ENCODE measurements at regions not wholly inside any gene's neighbourhood (a gene's known extent, or its start where the extent isn't known, plus 50 kb on each side); places are given as distances from the start of the nearest gene placed in this dataset.

GRCh38 chr13:37427843-37428494, 170.6 kb downstream of the POSTN start:
- no peaks in the 10 kb centered on the region for H3K36me3 Mint-ChIP-seq (ENCODE audit: low read depth)
- H3K27me3 Mint-ChIP-seq, result no peaks in the 10 kb centered on the region
- no peak overlapping the region for H3K4me3 Mint-ChIP-seq
- DNase-seq, result no peak
- H3K4me1 Mint-ChIP-seq, result no peaks in the 10 kb centered on the region
- intact Hi-C loops (cut with DNase I, micrococcal nuclease), result no loop called here
- ChIA-PET POLR2A (no interaction called here), CTCF (interaction anchor here (0.8 kb wide), 1 partner anchor 22 kb away, joined by 3 read pairs; no protein-coding TSS in a partner anchor)
- peaks cover 5% of the 10 kb centered on the region for H3K9me3 Mint-ChIP-seq (ENCODE audit: low read depth)
- ATAC-seq, result no peak
- H3K27ac Mint-ChIP-seq, result no peak overlapping the region

- H3K4me3 Mint-ChIP-seq, result no peak overlapping the region
- ChIA-PET POLR2A (no interaction called here), CTCF (interaction anchor here (0.7 kb wide), 1 partner anchor 117 kb away, joined by 4 read pairs; no protein-coding TSS in a partner anchor)
- DNase-seq (no peak), ATAC-seq (no peak)
- intact Hi-C loops (cut with DNase I, micrococcal nuclease), result no loop called here
- no peaks in the 10 kb centered on the region for H3K4me1 Mint-ChIP-seq
- no peak overlapping the region for H3K27ac Mint-ChIP-seq
- no peaks in the 10 kb centered on the region for H3K36me3 Mint-ChIP-seq (ENCODE audit: low read depth)
- peaks cover 6% of the 10 kb centered on the region for H3K27me3 Mint-ChIP-seq
- peaks cover 4% of the 10 kb centered on the region for H3K9me3 Mint-ChIP-seq (ENCODE audit: low read depth)
Measured at GRCh38 chr13:37418490-37418889, 180.1 kb downstream of the POSTN start.

GRCh38 chr13:37417060-37417441, 181.5 kb downstream of the POSTN start:
- Mint-ChIP-seq H3K27ac (no peak overlapping the region), H3K4me3 (no peak overlapping the region), H3K9me3 (ENCODE audit: low read depth) (peaks cover 4% of the 10 kb centered on the region), H3K4me1 (no peaks in the 10 kb centered on the region), H3K36me3 (ENCODE audit: low read depth) (no peaks in the 10 kb centered on the region), H3K27me3 (peaks cover 6% of the 10 kb centered on the region)
- no peak for ATAC-seq
- intact Hi-C loops (cut with DNase I, micrococcal nuclease), result no loop called here
- no peak for DNase-seq
- CTCF ChIA-PET, result no interaction called here
- POLR2A ChIA-PET, result no interaction called here

- POLR2A ChIA-PET, result no interaction called here
- Mint-ChIP-seq H3K4me1 (no peaks in the 10 kb centered on the region), H3K36me3 (ENCODE audit: low read depth) (no peaks in the 10 kb centered on the region), H3K9me3 (ENCODE audit: low read depth) (peaks cover 2% of the 10 kb centered on the region), H3K4me3 (no peak overlapping the region), H3K27ac (no peak overlapping the region), H3K27me3 (peaks cover 6% of the 10 kb centered on the region)
- intact Hi-C loops (cut with DNase I, micrococcal nuclease), result no loop called here
- DNase-seq, result no peak
- CTCF ChIA-PET, result no interaction called here
- ATAC-seq, result no peak
Measured at GRCh38 chr13:37416291-37417059, 182.1 kb downstream of the POSTN start.

- Mint-ChIP-seq H3K9me3 (ENCODE audit: low read depth) (no peaks in the 10 kb centered on the region), H3K36me3 (ENCODE audit: low read depth) (no peaks in the 10 kb centered on the region), H3K4me1 (no peaks in the 10 kb centered on the region), H3K27me3 (peaks cover 3% of the 10 kb centered on the region), H3K27ac (no peak overlapping the region), H3K4me3 (no peak overlapping the region)
- intact Hi-C loops (cut with DNase I, micrococcal nuclease), result no loop called here
- POLR2A ChIA-PET, result no interaction called here
- CTCF ChIA-PET, result no interaction called here
- DNase-seq (no peak), ATAC-seq (no peak)
Measured at GRCh38 chr13:37413161-37413560, 185.4 kb downstream of the POSTN start.

- Mint-ChIP-seq H3K4me3 (no peak overlapping the region), H3K27me3 (peaks cover under 1% of the 10 kb centered on the region), H3K9me3 (ENCODE audit: low read depth) (no peaks in the 10 kb centered on the region), H3K4me1 (no peaks in the 10 kb centered on the region), H3K36me3 (ENCODE audit: low read depth) (no peaks in the 10 kb centered on the region), H3K27ac (no peak overlapping the region)
- intact Hi-C loops (cut with DNase I, micrococcal nuclease), result no loop called here
- DNase-seq, result no peak
- CTCF ChIA-PET, result no interaction called here
- no peak for ATAC-seq
- POLR2A ChIA-PET, result no interaction called here
Measured at GRCh38 chr13:37412241-37412921, 186.2 kb downstream of the POSTN start.

- Mint-ChIP-seq H3K4me3 (no peak overlapping the region), H3K27me3 (no peaks in the 10 kb centered on the region), H3K4me1 (no peaks in the 10 kb centered on the region), H3K36me3 (ENCODE audit: low read depth) (no peaks in the 10 kb centered on the region), H3K27ac (no peak overlapping the region), H3K9me3 (ENCODE audit: low read depth) (peaks cover 3% of the 10 kb centered on the region)
- CTCF ChIA-PET, result no interaction called here
- ATAC-seq, result no peak
- intact Hi-C loops (cut with DNase I, micrococcal nuclease), result no loop called here
- POLR2A ChIA-PET, result no interaction called here
- DNase-seq, result no peak
Measured at GRCh38 chr13:37410316-37410715, 188.3 kb downstream of the POSTN start.

GRCh38 chr13:37409756-37410155, 188.8 kb downstream of the POSTN start:
- intact Hi-C loops (cut with DNase I, micrococcal nuclease), result no loop called here
- ChIA-PET POLR2A (no interaction called here), CTCF (no interaction called here)
- DNase-seq (no peak), ATAC-seq (no peak)
- Mint-ChIP-seq H3K36me3 (ENCODE audit: low read depth) (no peaks in the 10 kb centered on the region), H3K9me3 (ENCODE audit: low read depth) (peaks cover 3% of the 10 kb centered on the region), H3K27me3 (no peaks in the 10 kb centered on the region), H3K4me3 (no peak overlapping the region), H3K27ac (no peak overlapping the region), H3K4me1 (no peaks in the 10 kb centered on the region)

GRCh38 chr13:37407156-37407555, 191.4 kb downstream of the POSTN start:
- H3K9me3 Mint-ChIP-seq (ENCODE audit: low read depth), result peaks cover 3% of the 10 kb centered on the region

GRCh38 chr13:37406031-37406430, 192.5 kb downstream of the POSTN start:
- intact Hi-C loops (cut with DNase I, micrococcal nuclease), result no loop called here
- ChIA-PET POLR2A (no interaction called here), CTCF (interaction anchor here (1.0 kb wide), 1 partner anchor 22 kb away, joined by 3 read pairs; no protein-coding TSS in a partner anchor)
- H3K27me3 Mint-ChIP-seq, result no peaks in the 10 kb centered on the region
- no peaks in the 10 kb centered on the region for H3K4me1 Mint-ChIP-seq
- no peak overlapping the region for H3K27ac Mint-ChIP-seq
- peaks cover 5% of the 10 kb centered on the region for H3K9me3 Mint-ChIP-seq (ENCODE audit: low read depth)
- H3K4me3 Mint-ChIP-seq, result no peak overlapping the region
- no peak for DNase-seq
- H3K36me3 Mint-ChIP-seq (ENCODE audit: low read depth), result no peaks in the 10 kb centered on the region
- ATAC-seq, result no peak

More at GRCh38 chr13:37407156-37407555, 191.4 kb downstream of the POSTN start:
- no peak for ATAC-seq
- CTCF ChIA-PET, result no interaction called here
- no peak for DNase-seq
- no peaks in the 10 kb centered on the region for H3K4me1 Mint-ChIP-seq
- H3K27me3 Mint-ChIP-seq, result no peaks in the 10 kb centered on the region
- no peak overlapping the region for H3K4me3 Mint-ChIP-seq
- H3K27ac Mint-ChIP-seq, result no peak overlapping the region
- intact Hi-C loops (cut with DNase I, micrococcal nuclease), result no loop called here
- POLR2A ChIA-PET, result no interaction called here
- no peaks in the 10 kb centered on the region for H3K36me3 Mint-ChIP-seq (ENCODE audit: low read depth)

GRCh38 chr13:37403776-37404527, 194.6 kb downstream of the POSTN start:
- Mint-ChIP-seq H3K4me3 (no peak overlapping the region), H3K36me3 (ENCODE audit: low read depth) (no peaks in the 10 kb centered on the region), H3K27ac (no peak overlapping the region), H3K4me1 (no peaks in the 10 kb centered on the region), H3K27me3 (no peaks in the 10 kb centered on the region), H3K9me3 (ENCODE audit: low read depth) (peaks cover 7% of the 10 kb centered on the region)
- ChIA-PET CTCF (no interaction called here), POLR2A (no interaction called here)
- intact Hi-C loops (cut with DNase I, micrococcal nuclease), result no loop called here
- ATAC-seq (no peak), DNase-seq (no peak)
